KOPT-K1 (cell line): ENCODE measurements at regions not wholly inside any gene's neighbourhood (a gene's known extent, or its start where the extent isn't known, plus 50 kb on each side); places are given as distances from the start of the nearest gene placed in this dataset.
A peak's percentile ranks its signal among the peaks of the same experiment; 100 is the strongest.
"Not testable (repeated sequence)": the region's sequence is repeated elsewhere in the genome, so short reads cannot be mapped to it uniquely, and the experiment has no call there.

Experiments
- H3K27ac ChIP-seq: fragments of 200-600 bp; sonication (generic); 2 replicates; pipeline ENCODE4 v1.5.1; 2016; ENCODE audit warnings: antibody characterized with exemption, mild to moderate bottlenecking, low read depth, low read length; ENCODE audit not compliant: poor library complexity, severe bottlenecking
- H3K36me3 ChIP-seq: fragments of 200-600 bp; sonication (generic); 2 replicates; pipeline ENCODE4 v1.5.1; 2017; ENCODE audit warnings: antibody characterized with exemption, mild to moderate bottlenecking, low read length, moderate library complexity; ENCODE audit not compliant: insufficient read depth
- H3K9me3 ChIP-seq: fragments of 200-600 bp; sonication (generic); 2 replicates; pipeline ENCODE4 v1.5.1; 2017; ENCODE audit warnings: antibody characterized with exemption, low read length, mild to moderate bottlenecking; ENCODE audit not compliant: insufficient read depth, poor library complexity, severe bottlenecking

DNA sequence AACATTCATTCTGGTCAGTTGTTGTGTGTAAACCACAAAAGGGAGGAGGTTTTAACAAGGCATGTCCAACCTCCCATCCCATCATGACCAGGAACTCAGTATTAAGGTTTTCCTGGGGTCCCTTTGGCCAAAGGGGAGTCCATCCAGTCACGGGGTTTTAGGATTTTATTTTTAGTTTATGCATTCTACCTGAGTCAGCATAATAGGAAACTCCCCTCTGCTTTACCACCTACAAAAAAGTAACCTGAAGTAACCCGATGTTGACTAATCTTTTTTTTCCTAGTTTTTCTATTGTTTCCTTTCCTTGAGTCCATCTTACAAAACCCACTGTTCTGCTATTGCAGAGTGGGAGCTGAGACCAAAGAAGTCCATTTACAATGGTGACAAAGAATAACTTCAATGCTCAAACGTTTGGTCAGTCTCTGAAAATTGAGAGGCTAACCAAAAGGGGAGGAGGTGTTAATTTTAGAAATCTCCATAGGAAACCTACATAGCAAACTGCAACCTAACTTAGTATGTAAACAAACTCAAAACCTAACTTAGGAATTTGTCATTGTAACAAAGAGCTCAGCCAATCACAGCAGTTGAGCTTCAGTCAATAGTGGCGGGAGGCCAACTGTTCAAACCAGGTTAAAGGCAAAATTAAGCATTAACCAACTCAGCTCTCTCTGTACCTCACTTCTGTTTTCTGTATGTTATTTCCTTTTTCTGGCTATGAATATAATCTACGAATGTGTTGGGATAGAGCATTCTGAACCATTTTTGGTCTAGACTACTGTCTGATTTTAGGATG, 1954.1 kb downstream of the PCDH9 start:
- H3K9me3 ChIP-seq: peaks cover 15% of the 10 kb centered on the region
- no peaks in the 10 kb centered on the region for H3K36me3 ChIP-seq
- H3K27ac ChIP-seq: no peak overlapping the region

DNA sequence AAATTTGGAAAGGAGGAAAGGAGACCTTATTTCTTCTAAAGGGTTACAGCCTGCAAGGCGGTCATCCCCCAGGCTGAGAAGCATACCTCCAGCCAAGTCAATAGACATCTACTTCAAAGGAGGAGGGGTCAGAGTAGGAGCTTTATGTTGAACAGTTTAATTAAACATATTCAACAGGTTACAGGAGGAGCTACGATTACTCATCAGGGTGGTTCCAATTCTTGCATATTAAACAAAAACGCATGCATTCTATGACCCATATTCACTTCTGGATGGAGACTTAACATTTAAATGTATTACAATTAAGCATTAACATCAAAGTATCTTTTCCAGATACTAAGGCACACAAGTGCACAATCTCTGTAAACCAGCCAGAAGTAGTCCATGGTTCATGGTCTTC, 1955.0 kb downstream of the PCDH9 start:
- peaks cover 15% of the 10 kb centered on the region for H3K9me3 ChIP-seq

DNA sequence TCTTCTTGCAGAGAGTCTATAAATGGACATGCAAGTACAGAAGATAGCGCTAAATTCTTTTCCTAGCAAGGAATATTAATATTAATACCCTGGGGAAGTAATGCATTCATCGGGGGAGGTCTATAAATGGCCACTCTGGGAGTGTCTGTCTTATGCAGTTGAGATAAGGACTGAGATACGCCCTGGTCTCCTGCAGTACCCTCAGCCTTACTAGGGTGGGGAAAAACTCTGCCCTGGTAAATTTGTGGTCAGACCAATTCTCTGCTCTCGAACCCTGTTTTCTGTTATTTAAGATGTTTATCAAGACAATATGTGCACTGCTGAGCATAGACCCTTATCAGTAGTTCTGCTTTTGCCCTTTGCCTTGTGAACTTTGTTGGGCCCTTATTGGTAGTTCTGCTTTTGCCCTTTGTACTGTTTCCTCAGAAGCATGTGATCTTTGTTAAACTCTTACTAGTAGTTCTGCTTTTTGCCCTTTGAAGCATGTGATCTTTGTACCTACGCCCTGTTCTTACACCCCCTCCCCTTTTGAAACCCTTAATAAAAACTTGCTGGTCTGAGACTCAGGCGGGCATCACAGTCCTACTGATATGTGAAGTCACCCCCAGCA, 1956.2 kb downstream of the PCDH9 start:
- not testable (repeated sequence) for H3K36me3 ChIP-seq
- H3K9me3 ChIP-seq: peaks cover 15% of the 10 kb centered on the region

More for the DNA sequence above, 1955.0 kb downstream of the PCDH9 start:
- Histone ChIP-seq H3K27ac (no peak overlapping the region), H3K36me3 (no peaks in the 10 kb centered on the region)

DNA sequence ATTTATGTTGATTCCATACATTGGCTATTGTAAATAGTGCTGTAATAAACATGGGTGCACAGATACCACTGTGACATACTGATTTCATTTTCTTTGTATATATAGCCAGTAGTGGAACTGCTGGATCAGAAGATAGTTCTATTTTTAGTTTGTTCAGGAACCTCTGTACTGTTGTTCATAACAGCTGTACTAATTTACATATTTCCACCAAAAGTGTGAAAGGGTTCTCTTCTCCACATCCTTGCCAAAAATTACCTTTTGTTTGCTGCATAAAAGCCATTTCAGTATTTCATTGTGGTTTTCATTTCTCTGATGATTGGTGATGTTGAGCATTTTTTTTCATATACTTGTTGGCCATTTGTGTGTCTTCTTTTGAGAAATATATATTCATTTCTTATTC, 1962.1 kb downstream of the PCDH9 start:
- H3K9me3 ChIP-seq: no peaks in the 10 kb centered on the region
- no peaks in the 10 kb centered on the region for H3K36me3 ChIP-seq
- H3K27ac ChIP-seq: no peak overlapping the region

More for the DNA sequence above, 1956.2 kb downstream of the PCDH9 start:
- not testable (repeated sequence) for H3K27ac ChIP-seq

DNA sequence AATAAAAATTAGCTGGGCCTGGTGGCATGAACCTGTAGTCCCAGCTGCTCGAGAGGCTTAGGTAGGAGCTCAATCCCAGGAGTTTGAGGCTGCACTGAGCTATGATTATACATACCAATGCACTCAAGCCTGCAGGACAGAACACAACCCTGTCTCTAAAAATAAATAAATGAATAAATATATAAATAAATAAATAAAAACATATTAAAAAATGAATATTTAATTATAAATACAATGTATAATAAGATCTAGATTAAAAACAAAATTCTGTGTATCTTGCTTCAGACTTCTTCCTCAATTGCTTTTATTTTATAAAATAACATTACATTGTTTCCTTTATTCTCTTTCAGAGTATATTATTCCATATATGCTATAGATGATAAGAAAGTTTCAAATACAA, 1964.1 kb downstream of the PCDH9 start:
- Histone ChIP-seq H3K36me3 (no peaks in the 10 kb centered on the region), H3K27ac (no peak overlapping the region), H3K9me3 (no peaks in the 10 kb centered on the region)

DNA sequence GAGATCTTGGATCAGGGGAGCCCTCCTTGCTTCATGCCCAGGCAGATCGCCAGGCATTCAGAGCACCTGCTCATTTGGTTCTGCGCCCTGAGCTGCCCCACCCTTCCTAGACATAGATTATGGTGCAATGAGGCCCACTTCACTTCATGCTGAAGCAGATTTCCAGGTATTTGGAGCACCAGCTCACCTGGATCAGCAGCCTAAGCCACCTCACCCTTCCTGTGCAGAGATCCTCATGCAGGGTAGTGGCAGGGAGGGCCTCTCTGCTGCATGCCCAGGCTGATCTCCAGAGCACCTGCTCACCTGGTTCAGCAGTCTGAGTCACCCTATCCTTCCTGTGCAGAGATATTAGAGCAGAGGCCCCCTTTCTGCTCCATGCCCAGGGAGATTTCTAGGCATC, 1966.1 kb downstream of the PCDH9 start:
- Histone ChIP-seq H3K27ac (no peak overlapping the region), H3K36me3 (no peaks in the 10 kb centered on the region), H3K9me3 (no peaks in the 10 kb centered on the region)

DNA sequence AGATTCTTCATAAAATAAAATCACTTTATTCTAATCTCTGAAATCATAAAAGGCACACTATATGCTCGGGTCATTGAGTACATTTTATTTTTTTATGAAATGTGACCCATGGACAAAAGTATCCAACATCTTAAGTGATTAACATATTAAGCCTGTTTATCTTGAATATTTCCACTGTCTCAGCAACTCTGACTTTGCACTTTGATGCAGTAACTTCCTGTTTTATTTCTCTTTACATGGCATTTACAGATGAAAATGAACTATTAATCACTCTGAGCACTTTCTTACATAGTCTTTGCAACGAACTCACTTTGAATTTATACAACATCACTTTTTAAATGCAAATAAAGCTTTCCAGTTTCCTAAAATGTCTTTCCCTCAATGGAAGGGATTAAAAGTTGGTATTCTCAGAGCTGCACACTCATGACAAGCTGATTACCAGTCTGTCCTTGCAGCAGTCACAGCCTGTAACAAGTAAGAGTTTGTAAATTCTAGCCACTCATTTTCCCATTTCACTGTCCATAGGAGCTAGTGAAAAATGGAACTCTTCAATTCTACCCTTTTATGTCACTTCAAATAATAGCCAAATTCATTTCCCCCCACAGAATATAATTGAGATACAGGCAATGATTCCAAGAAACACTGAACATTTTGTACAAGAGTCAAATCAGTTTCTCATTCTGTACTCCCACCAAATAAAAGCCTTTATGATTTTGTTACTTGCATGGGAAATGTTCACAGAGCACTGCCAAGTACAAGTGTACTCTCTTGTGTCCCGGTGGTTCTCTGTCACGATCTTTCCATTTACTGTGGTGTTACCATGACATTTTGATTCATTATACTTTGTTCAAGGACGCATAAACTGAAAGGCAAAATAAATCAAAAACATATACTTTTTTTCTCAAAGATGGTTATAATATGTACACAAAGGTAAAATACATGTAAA, 1968.9 kb downstream of the PCDH9 start:
- H3K27ac ChIP-seq: peak overlapping the region; percentile 37
- H3K36me3 ChIP-seq: no peaks in the 10 kb centered on the region
- no peaks in the 10 kb centered on the region for H3K9me3 ChIP-seq

DNA sequence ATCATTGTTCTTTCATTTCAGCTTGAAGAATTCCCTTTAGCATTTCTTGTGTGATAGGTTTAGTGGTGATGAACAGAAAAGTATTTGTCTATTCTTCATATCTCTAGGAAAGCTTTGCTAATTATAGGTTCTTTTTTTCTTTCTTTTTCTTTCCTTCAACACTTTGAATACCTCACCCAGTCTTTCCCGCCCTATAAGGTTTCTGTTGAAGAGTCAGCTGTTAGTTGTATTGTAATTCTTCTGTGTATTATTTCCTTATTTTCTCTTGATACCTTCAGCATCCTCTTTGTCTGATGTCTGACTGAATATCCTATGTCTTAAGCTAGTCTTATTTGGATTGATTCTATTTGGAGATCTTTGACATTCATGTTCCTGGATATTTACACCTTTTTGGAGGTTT, 1989.4 kb downstream of the PCDH9 start:
- no peak overlapping the region for H3K27ac ChIP-seq
- H3K9me3 ChIP-seq: no peaks in the 10 kb centered on the region

DNA sequence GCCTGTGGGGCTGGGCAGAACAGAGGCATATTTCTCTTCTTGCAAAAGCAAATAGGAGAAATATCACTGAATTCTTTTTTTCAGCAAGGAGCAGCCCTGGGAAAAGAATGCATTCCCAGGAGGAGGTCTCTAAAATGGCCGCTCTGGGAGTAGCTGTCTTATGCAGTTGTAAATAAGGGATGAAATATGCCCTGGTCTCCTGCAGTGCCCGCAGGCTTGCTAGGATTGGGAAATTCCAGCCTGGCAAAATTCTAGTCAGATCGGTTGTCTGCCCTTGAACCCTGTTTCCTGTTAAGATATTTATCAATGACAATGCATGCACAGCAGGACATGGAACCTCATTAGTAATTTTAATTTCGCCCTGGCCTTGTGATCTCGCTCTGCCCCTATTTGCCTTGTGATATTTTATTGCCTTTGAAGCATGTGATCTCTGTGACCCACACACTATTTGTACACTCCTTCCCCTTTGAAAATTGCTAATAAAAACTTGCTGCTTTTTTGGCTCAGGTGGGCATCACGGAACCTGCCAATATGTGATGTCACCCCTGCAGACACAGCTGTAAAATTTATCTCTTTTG, 1993.2 kb downstream of the PCDH9 start:
- Histone ChIP-seq H3K27ac (no peak overlapping the region), H3K9me3 (no peaks in the 10 kb centered on the region), H3K36me3 (no peaks in the 10 kb centered on the region)

More for the DNA sequence above, 1989.4 kb downstream of the PCDH9 start:
- no peaks in the 10 kb centered on the region for H3K36me3 ChIP-seq

DNA sequence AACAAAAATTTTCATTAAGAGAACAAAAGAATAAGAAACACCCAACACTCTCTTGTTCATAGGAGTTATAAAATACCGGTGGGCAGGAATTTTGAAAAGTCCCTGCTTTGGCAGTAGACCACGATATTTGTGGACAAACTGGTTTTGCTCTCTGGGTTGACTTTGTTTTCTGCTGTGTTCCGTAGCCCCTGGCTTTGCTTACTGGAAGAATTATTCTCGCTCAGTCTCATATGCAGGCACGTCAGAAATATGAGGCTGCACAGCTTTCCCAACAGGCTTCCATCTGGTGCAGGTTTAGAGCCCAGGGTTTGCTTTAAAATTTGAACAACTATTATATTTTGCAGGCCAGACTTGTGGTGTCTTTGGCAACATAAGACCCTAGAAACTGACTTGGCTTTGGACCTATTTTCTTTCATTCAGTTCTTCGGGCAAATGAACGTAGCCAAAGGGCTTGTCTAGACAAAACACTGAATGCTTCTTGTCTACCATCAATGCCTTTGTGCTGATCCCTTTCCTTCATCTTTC, 2012.6 kb downstream of the PCDH9 start:
- Histone ChIP-seq H3K9me3 (no peaks in the 10 kb centered on the region), H3K36me3 (no peaks in the 10 kb centered on the region), H3K27ac (no peak overlapping the region)

DNA sequence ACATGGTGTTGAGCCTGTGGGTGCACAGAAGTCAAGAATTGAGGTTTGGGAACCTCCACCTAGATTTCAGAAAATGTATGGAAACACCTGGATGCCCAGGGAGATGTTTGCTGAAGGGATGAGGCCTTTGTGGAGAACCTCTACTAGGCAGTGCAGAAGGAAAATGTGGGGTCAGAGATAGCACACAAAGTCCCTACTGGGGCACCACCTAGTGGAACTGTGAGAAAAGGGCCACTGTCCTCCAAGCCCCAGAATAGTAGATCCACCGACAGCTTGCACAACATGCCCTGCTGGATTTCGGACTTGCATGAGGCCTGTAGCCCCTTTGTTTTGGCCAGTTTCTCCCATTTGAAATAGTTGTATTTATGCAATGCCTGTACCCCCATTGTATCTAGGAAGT, 2027.3 kb downstream of the PCDH9 start:
- not testable (repeated sequence) for H3K36me3 ChIP-seq, H3K27ac ChIP-seq, H3K9me3 ChIP-seq

DNA sequence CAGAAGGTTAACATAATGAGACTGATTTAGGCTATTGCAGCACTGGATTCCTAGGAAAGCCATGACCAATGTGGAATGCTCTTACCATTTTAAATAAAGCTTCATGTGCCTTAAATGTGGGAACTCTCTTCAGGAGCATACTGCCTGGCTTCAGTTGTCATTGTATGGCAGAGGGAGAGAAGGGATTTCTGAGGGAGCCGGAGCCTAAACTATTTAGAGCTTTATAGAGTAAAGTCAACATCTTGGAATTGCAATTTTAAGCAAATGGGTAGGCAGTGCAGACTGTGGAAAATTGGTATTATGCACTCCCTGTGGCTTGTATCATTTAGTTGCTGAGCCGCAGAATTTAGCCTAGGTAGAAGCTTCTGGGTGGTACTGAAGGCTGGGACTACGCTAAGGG, 2041.4 kb downstream of the PCDH9 start:
- Histone ChIP-seq H3K36me3 (no peaks in the 10 kb centered on the region), H3K27ac (no peak overlapping the region), H3K9me3 (no peaks in the 10 kb centered on the region)

DNA sequence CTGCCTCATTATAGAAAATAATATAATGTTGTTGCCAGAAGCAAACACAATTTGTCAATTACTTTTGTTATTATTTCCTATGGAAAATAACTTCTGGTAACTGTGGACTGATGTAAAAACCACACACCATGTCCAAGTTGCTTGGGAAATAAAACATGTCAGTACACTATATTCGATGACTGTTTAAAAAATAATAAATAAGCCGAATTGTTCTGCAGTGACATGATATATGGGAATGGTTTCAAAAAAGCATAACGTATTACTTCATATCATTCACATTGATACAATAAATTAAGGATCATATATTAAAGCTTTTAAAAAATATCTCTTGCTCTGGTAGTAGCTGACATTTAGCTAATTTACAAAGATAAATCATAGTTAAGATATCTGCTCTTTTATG, 2062.1 kb downstream of the PCDH9 start:
- Histone ChIP-seq H3K36me3 (no peaks in the 10 kb centered on the region), H3K27ac (no peak overlapping the region), H3K9me3 (no peaks in the 10 kb centered on the region)

DNA sequence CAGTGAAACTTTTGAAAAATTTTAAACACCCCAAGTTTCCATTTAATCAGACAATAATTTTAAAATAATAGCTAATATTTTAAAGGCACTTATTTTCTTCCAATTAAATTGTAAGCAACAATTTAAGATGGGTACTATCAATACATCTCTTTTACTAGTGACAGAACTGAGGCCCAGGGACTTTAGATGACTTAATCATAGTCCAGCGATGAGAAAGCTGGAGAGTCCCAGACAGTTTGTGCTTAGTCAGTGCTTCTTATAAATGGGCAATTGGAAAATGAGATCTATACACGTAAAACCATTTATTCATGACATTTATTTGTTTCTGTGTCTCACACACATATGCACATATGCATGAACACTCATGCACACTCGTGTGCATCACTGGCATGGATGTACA, 2063.5 kb downstream of the PCDH9 start:
- H3K36me3 ChIP-seq: no peaks in the 10 kb centered on the region
- H3K27ac ChIP-seq: no peak overlapping the region
- H3K9me3 ChIP-seq: no peaks in the 10 kb centered on the region

DNA sequence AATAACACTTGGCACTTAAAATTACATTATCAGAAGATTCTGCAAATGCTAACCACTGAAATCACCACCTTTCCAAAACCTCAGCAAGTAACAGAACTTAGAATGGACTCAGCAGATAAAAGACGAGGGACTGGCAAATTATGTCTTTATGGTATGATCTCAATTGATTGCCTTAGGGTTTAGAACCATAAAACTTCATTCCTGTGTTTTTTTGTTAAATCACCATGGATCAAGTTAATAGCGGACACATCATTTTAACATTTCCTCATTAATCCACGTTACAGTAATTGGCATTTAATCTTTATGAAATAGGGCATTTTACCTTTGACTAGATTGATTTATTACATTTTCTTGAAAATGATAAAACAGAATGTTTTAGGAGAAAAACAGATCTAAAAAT, 2070.3 kb downstream of the PCDH9 start:
- no peak overlapping the region for H3K27ac ChIP-seq
- H3K36me3 ChIP-seq: no peaks in the 10 kb centered on the region
- H3K9me3 ChIP-seq: no peaks in the 10 kb centered on the region
